ENCODE measurements at regions not wholly inside any gene's neighbourhood (a gene's known extent, or its start where the extent isn't known, plus 50 kb on each side); places are given as distances from the start of the nearest gene placed in this dataset.
"Not testable (repeated sequence)": the region's sequence is repeated elsewhere in the genome, so short reads cannot be mapped to it uniquely, and the experiment has no call there.

- Histone ChIP-seq H3K4me1 (no peaks in the 10 kb centered on the region), H3K36me3 (no peaks in the 10 kb centered on the region), H3K9me3 (peaks cover 0 to 5% (median 0%) of the 10 kb centered on the region in 4 donors), H3K27ac (no peak overlapping the region), H3K27me3 (no peaks in the 10 kb centered on the region), H3K4me3 (no peak overlapping the region)
- whole genome bisulfite sequencing, 5 donors, result 73 to 86% (median 78%) methylated on average over 2 of the region's 2 CpGs
- DNase-seq, result no peak
- intact Hi-C loops (cut with DNase I; ENCODE audit: low total_unique reads), result no loop called here
- TF ChIP-seq POLR2AphosphoS5 (IDR thresholded peaks at IDR 0.05) (no peak), CTCF (IDR thresholded peaks at IDR 0.05) (no peak), POLR2A (IDR thresholded peaks at IDR 0.05) (no peak), EP300 (IDR thresholded peaks at IDR 0.05) (no peak)
Observed at GRCh38 chr4:33725861-33726260, 2518.5 kb downstream of the ARAP2 start.

- Histone ChIP-seq H3K4me3 (no peak overlapping the region), H3K27me3 (no peaks in the 10 kb centered on the region), H3K36me3 (no peaks in the 10 kb centered on the region), H3K9me3 (peaks cover 0 to 12% (median 0%) of the 10 kb centered on the region in 4 donors), H3K4me1 (no peaks in the 10 kb centered on the region), H3K27ac (no peak overlapping the region)
- no peak for TF ChIP-seq POLR2A (IDR thresholded peaks at IDR 0.05)
- TF ChIP-seq CTCF (IDR thresholded peaks at IDR 0.05), result no peak
- intact Hi-C loops (cut with DNase I; ENCODE audit: low total_unique reads), result no loop called here
- DNase-seq, result no peak
- 52 to 64% (median 53%) methylated on average over 2 of the region's 2 CpGs for WGBS, 5 donors
Observed at GRCh38 chr4:33737726-33738125, 2506.6 kb downstream of the ARAP2 start.

GRCh38 chr4:33739884-33740632, 2504.3 kb downstream of the ARAP2 start:
- no peaks in the 10 kb centered on the region for H3K27me3 ChIP-seq
- no peaks in the 10 kb centered on the region for H3K36me3 ChIP-seq
- no peak overlapping the region for H3K27ac ChIP-seq
- intact Hi-C loops (cut with DNase I; ENCODE audit: low total_unique reads), result no loop called here
- no peak for DNase-seq
- no peaks in the 10 kb centered on the region for H3K4me1 ChIP-seq
- H3K4me3 ChIP-seq, result no peak overlapping the region
- H3K9me3 ChIP-seq, result peaks cover 0 to 7% (median 1%) of the 10 kb centered on the region in 4 donors
- TF ChIP-seq POLR2AphosphoS5 (IDR thresholded peaks at IDR 0.05), result no peak
- no peak for TF ChIP-seq EP300 (IDR thresholded peaks at IDR 0.05)
- TF ChIP-seq POLR2A (IDR thresholded peaks at IDR 0.05), result no peak
- TF ChIP-seq CTCF (IDR thresholded peaks at IDR 0.05), result no peak
- 73 to 80% (median 78%) methylated on average over 10 of the region's 10 CpGs for WGBS, 5 donors

GRCh38 chr4:33740871-33741270, 2503.4 kb downstream of the ARAP2 start:
- intact Hi-C loops (cut with DNase I; ENCODE audit: low total_unique reads), result not testable (repeated sequence)

GRCh38 chr4:33746979-33747378, 2497.3 kb downstream of the ARAP2 start:
- Histone ChIP-seq H3K9me3 (peaks cover 0 to 7% (median 0%) of the 10 kb centered on the region in 4 donors), H3K4me3 (no peak overlapping the region), H3K27me3 (no peaks in the 10 kb centered on the region), H3K27ac (no peak overlapping the region), H3K36me3 (no peaks in the 10 kb centered on the region), H3K4me1 (no peaks in the 10 kb centered on the region)
- intact Hi-C loops (cut with DNase I; ENCODE audit: low total_unique reads), result no loop called here
- 60 to 74% (median 61%) methylated on average over 2 of the region's 2 CpGs for WGBS, 5 donors
- TF ChIP-seq CTCF (IDR thresholded peaks at IDR 0.05) (no peak), EP300 (IDR thresholded peaks at IDR 0.05) (no peak), POLR2A (IDR thresholded peaks at IDR 0.05) (no peak), POLR2AphosphoS5 (IDR thresholded peaks at IDR 0.05) (no peak)
- DNase-seq, result no peak

More at GRCh38 chr4:33740871-33741270, 2503.4 kb downstream of the ARAP2 start:
- H3K4me3 ChIP-seq, H3K27me3 ChIP-seq, DNase-seq, H3K4me1 ChIP-seq, H3K27ac ChIP-seq, H3K36me3 ChIP-seq, H3K9me3 ChIP-seq: not testable (repeated sequence)
- 44 to 56% (median 48%) methylated on average over 5 of the region's 5 CpGs for WGBS, 5 donors

Data from stomach (tissue), 8 donors.